ENCODE measurements at regions not wholly inside any gene's neighbourhood (a gene's known extent, or its start where the extent isn't known, plus 50 kb on each side); places are given as distances from the start of the nearest gene placed in this dataset.
"Not testable (repeated sequence)": the region's sequence is repeated elsewhere in the genome, so short reads cannot be mapped to it uniquely, and the experiment has no call there.

DNA sequence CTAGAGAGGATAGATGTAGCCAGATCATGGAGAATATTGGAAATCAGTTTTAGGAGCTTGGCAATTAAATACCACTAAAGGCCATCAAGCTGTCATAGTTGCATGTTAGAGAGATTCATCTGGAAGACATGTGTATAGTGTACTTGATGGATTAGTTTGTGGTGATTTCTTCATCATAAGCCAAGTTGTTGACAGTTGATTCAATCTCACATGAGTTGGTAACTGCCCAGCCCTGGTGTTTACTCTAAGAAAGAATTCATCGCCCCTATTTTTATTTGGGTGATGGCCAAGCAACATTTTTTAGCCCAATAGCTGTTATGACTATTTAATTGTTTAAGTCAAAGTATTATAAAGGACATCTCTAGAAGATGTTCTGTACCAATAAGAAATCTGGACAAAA lies 737.6 kb downstream of the PLA2G4A start:
- DNase-seq: no peak

DNA sequence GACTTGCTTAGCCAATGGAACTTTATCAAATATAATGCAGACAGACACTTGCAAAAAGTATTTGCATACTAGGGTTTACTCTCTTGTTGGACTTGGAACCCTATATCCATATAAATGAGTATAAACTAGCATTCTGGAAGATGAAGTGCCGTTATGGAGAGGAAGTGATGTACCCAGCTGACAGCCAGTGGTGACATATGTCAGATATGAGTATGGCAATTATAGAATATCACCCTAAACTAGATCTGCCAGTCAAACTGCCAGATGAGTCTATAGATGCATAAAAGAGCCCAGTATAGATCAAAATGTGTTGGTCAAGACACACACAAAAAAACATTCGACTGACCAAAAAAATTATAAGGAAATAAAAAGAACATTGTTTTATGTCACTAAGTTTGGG lies 739.3 kb downstream of the PLA2G4A start:
- no peak for DNase-seq

- DNase-seq: no peak
Observed at GRCh38 chr1:187570166-187570565, 741.4 kb downstream of the PLA2G4A start.

DNA sequence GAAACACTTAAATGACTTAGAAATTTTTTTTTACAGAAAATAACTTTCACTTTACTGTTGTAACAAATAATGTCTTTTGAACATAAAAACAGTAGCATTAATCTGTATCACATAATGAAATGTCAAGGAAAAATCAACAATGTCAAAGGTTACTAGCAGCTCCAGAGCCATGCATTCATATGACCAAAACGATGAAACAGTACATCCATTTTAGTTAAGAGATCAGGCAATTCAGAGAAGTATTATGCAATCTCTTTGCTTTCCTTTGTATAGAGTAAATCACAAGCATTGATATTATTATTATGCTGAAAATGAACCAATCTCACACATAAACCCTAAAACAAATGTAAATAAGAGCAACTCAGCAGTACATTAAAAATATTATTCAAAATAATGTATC lies 748.9 kb downstream of the PLA2G4A start:
- no peak for DNase-seq

DNA sequence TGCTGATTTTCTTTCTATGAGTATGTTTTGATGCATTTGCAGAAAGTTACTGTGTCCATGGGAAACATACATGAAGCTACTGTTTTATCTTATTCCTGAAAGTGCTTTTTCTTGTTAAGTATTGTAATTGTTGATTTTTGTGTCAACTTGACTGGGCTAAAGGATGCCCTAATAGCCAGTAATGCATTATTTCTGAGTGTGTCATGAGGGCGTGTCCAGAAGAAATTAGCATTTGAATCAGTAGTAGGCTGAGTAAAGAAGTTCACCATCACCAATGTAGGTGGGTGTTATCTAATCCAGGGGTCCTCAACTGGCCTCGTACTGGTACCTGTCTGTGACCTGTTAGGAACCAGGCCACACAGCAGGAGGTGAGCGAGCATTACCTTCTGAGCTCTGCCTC lies 760.2 kb downstream of the PLA2G4A start:
- no peak for DNase-seq

DNA sequence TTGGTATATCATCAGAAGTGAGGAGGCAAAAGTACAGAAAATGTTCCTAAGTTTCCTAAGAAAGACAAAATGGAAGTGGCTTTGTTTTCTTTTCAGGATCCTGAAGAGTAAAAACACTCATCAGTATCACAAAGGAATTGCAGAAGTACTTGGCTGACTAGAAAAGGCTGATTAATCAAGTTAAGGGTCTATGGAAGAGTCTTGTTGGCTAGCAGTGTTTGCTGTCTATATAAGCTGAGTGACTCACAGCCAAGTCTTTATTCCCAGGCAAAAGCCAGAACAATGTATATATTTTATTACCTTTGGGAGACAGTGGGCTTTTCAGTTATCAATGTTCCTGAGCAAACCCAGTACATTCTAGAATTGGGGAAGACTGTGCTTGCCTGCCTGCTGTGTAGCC lies 777.0 kb downstream of the PLA2G4A start:
- DNase-seq: no peak

DNA sequence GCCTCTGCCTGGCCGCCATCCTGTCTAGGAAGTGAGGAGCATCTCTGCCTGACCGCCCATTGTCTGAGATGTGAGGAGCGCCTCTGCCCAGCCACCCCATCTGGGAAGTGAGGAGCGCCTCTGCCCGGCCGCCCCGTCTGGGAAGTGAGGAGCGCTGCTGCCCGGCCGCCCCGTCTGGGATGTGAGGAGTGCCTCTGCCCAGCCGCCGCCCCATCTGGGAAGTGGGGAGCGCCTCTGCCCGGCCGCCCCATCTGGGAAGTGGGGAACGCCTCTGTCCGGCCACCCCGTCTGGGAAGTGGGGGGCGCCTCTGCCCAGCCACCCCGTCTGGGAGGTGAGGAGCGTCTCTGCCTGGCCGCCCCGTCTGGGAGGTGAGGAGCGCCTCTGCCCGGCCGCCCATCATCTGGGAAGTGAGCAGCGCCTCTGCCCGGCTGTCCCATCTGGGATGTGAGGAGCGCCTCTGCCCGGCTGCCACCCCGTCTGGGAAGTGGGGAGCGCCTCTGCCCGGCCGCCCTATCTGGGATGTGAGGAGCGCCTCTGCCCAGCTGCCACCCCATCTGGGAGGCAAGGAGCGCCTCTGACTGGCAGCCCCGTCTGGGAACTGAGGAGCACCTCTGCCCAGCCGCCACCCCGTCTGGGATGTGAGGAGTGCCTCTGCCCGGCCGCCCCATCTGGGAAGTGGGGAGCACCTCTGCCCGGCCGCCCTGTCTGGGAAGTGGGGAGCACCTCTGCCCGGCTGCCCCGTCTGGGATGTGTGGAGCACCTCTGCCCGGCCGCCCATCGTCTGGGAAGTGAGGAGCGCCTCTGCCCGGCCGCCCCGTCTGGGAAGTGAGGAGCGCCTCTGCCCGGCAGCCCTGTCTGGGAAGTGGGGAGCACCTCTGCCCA lies 787.3 kb downstream of the PLA2G4A start:
- DNase-seq: not testable (repeated sequence)

- not testable (repeated sequence) for DNase-seq
Observed at GRCh38 chr1:187616830-187617229, 788.1 kb downstream of the PLA2G4A start.

DNA sequence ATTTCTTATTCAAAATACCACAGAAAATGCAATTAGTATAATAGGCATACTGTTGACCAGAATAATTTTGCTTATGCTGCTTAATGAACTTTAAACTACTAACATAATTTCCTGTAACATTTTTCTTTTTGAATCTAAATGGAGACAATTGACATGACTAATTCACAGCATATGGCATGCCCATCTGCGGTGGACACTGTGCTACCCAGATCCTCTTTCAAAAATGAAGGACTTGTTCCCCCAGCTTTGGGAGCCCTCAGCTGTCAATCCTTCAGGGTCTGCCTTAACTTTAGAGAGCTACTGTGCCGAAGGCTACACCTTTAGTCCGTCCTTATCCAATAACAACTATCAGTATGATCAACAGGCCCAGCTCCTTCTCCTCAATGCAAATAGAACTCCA lies 789.0 kb downstream of the PLA2G4A start:
- DNase-seq: no peak

DNA sequence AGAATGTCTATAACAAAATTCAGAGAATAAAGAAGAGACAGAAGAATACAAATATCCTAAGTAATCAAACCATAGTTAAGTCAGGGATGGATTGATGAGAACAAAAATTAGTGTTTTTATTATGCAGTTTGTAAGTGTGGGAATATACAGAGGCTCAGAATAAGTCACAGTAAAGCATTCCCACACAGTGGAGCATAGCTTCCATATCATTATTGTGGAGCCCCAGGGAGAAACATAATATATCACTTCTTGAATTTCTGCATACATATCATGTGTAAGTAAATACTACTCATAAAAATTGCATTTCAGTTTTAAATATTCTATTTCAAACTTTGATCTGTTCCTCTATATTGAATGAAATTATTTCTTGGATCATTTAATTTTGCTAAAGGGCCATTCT lies 790.4 kb downstream of the PLA2G4A start:
- no peak for DNase-seq

DNA sequence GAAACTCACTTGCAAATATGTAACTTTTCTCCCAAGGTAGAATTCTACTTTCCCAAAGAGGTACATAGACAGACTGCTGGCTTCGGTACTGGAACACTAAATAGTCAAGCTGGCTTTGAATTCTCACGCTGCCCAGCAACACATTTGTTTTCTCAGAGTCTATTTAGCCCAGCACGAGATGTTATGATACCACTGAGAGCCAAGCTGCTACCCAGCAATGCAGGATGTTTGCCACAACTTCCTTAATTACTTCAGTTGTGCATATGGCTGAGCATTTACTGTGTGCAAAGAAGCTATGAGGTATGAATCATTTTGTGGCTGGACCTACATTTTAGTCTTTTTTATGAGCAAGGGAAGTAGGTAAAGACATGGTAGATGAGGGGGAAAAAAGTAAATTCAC lies 793.2 kb downstream of the PLA2G4A start:
- no peak for DNase-seq

GRCh38 chr1:187622545-187622944 lies 793.8 kb downstream of the PLA2G4A start:
- no peak for DNase-seq

DNA sequence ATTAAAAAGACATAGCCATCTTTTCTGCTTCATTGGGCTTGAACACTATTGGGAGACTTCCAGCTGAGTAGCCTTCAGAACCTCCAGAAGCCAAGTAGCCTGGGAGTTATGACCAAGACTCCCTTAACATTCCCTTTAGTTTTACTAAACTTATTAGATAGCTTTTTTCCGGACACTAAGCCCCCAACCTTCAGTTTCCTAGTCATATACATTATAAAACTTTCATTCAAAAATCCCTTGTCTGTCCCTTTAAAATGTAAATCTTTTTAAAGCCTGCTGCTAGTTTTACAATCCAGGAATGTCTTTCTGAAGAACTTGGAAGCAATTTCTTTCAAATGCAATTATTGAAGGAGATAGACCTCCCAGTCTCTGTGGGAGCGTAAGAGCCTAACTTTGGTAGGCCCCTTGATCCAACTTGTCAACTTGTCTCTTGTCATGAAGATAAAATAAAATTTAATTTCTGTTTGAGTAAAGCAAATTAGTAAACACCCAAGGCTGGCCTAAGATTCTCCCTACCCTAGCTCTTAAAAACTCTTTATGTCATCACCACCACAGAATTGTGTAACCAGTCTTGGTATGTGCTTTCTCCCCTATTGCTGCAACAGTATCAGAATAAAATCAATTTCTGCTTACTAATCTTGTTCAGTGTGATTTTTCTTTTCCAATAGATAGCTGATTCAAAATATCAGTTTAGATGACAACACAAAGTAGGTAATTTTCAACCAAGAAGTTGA lies 796.2 kb downstream of the PLA2G4A start:
- DNase-seq: no peak

DNA sequence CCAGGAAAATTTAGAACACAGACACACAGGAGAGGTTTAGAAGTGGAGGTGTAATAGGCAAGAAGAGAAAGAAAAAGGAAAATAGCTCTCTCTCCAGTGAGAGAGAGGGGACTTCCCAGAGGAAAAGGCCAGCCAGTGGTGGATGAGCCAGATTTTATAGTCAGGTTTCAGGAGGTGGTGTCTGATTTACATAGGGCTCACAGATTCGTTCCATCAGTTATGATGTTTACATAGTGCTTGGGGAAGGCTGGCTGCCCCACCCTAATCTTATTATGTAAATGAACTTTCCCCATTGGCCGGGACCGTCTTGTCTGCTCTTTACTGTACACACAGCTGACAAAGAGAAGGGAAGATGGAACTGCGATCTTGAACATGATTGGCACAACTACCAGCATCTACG lies 797.3 kb downstream of the PLA2G4A start:
- no peak for DNase-seq

DNA sequence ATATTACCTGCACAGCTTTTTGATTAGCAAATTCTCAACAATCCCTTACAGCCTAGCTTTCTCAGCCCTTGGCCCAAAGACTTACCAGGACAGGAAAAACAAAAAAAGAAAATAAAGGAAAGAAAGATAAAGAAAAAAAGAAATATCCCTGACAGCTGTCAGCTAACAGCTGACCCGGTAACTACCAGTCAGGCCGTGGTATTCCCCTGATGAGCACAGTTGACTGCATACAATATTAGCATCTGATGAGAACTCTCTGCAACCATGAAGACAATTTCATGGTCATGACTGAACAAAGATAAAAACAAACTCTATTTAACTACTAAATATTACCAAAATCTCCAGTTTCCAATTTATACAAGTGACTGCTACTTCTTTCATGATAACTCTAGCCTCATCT lies 798.8 kb downstream of the PLA2G4A start:
- no peak for DNase-seq

- no peak for DNase-seq
Observed at GRCh38 chr1:187629075-187629474, 800.3 kb downstream of the PLA2G4A start.

DNA sequence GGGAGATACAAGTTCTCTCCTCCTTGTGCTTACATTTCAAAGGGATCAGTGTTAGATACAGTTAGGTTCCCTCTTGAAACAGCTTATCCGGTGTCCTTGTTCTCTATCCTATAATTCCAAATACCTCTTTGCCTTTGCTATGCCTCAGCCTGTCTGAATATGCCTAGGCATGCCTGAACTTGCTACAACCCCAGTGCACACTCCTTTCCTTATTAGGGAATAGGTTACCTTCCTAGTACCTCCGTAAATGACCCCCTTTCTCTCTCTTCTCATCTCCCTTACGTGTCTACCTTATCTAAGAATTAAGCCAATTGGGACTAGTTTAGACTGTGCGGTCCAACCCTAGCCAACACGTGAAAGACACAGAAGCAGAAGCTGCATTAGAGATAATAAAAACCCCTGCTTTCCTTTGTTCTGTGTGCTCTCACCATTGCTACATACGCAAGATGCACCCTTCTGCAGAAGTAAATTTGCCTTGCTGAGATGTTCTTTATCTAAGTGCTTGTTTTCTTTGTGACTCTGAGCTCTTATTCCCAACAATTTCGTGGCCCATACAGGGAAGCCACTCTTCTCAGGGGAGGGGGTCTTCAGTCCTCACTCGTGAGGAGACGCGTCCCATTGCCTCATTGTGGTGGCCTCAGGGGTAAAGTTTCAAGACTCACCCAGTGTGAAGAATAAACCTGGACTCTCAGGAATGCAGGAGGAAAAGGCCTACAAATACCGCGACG lies 802.1 kb downstream of the PLA2G4A start:
- DNase-seq: no peak

DNA sequence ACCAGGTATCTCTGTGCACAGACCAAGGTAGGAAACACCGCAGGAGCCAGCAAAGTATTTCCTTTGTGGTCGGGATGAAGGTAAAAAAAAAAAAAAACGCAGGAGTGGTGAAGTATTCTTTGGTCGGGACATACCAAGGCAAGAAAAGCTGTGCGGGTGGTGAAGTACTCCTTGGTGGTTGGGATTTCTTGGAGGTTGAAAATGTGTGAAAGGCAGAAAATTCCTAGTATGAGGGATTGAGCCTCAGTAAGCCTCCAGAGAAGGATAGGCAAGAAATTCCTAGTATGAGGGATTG lies 802.6 kb downstream of the PLA2G4A start:
- DNase-seq: no peak

DNA sequence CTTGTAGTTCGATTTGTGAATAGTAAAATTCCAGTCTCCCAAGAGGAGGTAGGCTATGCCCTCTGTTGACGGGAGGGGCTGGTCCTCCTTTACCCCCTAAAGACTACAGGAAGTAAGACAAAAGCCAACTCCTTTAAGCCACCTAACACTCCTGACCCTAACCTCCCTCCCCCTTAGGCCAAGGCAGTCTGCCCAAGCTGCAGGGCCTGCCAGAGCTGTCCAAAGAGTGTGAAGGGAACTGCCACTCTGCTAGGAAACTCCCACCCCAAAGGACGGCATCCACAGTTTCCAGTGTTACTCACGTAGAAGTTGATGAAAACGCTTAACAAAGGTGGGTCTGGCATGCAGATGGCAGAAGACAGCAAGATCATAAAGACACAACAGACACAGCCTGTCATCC lies 803.2 kb downstream of the PLA2G4A start:
- DNase-seq: no peak

DNA sequence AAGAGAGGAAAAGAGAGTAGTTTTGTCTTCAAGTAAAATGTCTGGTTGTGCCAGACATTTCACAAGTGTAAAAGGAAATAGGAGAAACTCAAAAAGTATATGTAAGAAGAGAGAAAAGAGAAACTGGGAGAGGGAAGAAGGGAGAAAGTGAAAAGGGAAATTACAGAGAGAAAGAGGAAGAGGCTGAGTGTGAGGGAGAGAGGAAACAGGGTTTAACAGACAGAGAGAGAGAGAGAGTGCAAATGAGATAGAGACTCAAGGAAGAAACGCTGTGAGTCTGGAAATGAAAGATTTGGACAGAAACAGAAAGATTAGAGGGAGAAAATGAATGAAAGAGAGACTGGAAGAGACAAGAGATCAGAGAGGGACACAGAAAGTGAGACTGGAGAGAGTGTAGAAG lies 806.2 kb downstream of the PLA2G4A start:
- no peak for DNase-seq

DNA sequence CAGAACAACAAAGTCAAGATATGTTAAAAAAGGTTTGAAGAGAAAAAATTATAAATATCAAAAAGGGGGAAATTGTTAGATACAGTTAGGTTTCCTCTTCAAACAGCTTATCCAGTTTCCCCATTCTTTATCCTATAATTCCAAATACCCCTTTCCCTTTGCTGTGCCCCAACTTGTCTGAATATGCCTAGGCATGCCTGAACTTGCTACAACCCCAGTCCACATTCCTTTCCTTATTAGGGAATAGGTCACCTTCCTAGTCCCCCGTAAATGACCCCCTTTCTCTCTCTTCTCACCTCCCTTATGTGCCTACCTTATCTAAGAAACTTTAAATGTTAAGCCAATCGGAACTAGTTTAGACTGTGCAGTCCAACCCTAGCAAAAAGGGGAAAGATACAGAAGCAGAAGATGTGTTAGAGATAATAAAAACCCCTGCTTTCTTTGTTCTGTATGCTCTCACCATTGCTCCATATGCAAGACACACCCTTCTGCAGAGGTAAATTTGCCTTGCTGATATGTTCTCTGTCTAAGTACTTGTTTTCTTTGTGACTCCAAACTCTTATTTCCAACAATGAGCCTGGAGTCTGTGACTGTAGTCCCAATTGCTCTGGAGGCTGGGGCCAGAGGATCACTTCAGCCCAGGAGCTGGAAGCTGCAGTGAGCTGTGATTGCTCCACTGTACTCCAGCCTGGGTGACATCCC lies 810.1 kb downstream of the PLA2G4A start:
- DNase-seq: no peak

DNA sequence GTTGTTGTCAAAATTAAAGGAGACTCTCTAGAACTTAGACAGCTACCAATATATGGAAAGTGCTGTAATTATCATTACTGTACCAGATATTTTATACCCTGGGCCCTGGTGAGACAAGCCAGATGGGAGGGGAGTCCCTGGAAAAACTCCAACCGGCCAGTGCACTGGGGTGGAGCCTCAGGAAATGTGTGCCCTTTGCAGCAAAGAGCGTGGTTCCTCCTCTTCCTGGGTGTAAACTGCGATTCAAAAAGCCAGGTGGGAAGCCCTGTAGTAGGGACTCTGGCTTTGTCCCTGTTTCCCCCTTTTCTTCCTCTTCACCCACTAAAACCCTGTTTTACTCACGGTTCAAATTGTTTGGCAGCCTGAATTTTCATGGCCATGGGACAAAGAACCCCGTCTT lies 812.3 kb downstream of the PLA2G4A start:
- DNase-seq: no peak

GRCh38 chr1:187641463-187641862 lies 812.7 kb downstream of the PLA2G4A start:
- DNase-seq: no peak

Data from hematopoietic multipotent progenitor cell treated with erythropoietin and hydrocortisone succinate and interleukin-3 and kit ligand, for 6 days (in vitro differentiated cells).